HCT116 (cell line): ENCODE measurements at regions not wholly inside any gene's neighbourhood (a gene's known extent, or its start where the extent isn't known, plus 50 kb on each side); places are given as distances from the start of the nearest gene placed in this dataset.

Experiments
- ATAC-seq: fragments of 200-7000 bp; cut with Tn5 transposase; 2 replicates; pipeline ENCODE4 v1.9.1; 2020; ENCODE audit warnings: mild to moderate bottlenecking, moderate library complexity
- BruUV-seq: library from RNA; stranded (reverse); fragments of 400-500 nt; replicated peaks from 2 replicates; lab custom pipeline; 2021; lab: Mats Ljungman, UMichigan
- CTCF ChIA-PET: fragments of 300-600 bp; sonication (Branson Sonifier 250); formaldehyde crosslinking; loops from one replicate; lab custom pipeline; 2021; ENCODE audit warnings: antibody characterized with exemption; lab: Charles Lee
- POLR2A ChIA-PET: fragments of 300-600, 350-600 bp; sonication (Branson Sonifier 250); formaldehyde crosslinking; loops from one replicate; lab custom pipeline; 2021; ENCODE audit warnings: antibody characterized with exemption; lab: Charles Lee
- RAD21 ChIA-PET, 2 experiments: fragments of 300-600 bp; sonication (Branson Sonifier 250); formaldehyde crosslinking; loops; one replicate each; lab custom pipeline; 2023; ENCODE audit warnings: low total read pairs in 2 of 2; ENCODE audit not compliant: uncharacterized antibody in 2 of 2, unreplicated experiment in 2 of 2, low non-redundant PET in 1 of 2; lab: Charles Lee
- DNase-seq: peaks from one replicate; pipeline ENCODE4 v3.0.0-alpha.2; 2010; ENCODE audit warnings: low read depth, low spot score
- H2AFZ ChIP-seq: fragments of 200-600 bp; shearing (Covaris generic), sonication (generic); 2 replicates; pipeline ENCODE4 v1.6.1; 2017; ENCODE audit warnings: low read depth, mixed run types, mixed read lengths, antibody characterized with exemption, low read length; ENCODE audit not compliant: poor library complexity, severe bottlenecking
- H3K27ac ChIP-seq: 2 replicates; pipeline ENCODE4 v1.5.1; 2012; ENCODE audit warnings: low read depth, low read length
- H3K27me3 ChIP-seq: fragments of 200-600 bp; sonication (generic); 2 replicates; pipeline ENCODE4 v1.6.1; 2016; ENCODE audit warnings: mixed run types, low read length, mixed read lengths; ENCODE audit not compliant: insufficient read depth
- H3K36me3 ChIP-seq, 2 experiments: fragments of 200-500 bp in 1 of 2; fragments of 200-600 bp in 1 of 2; sonication (Bioruptor generic) in 1 of 2; sonication (generic) in 1 of 2; 2 replicates each; pipeline versions ENCODE4 v1.5.1 to v1.6.1; 2014 to 2016; ENCODE audit warnings: low read length in 2 of 2, inconsistent platforms in 1 of 2, mixed read lengths in 1 of 2, mixed run types in 1 of 2; ENCODE audit not compliant: insufficient read depth in 2 of 2, control insufficient read depth in 1 of 2
- H3K4me1 ChIP-seq, 2 experiments: fragments of 200-600 bp in 1 of 2; sonication (generic) in 1 of 2; 2 replicates each; pipeline versions ENCODE4 v1.5.1 to v1.6.1; 2012 to 2017; ENCODE audit warnings: low read length in 2 of 2, inconsistent platforms in 1 of 2, mild to moderate bottlenecking in 1 of 2, mixed read lengths in 1 of 2, mixed run types in 1 of 2, moderate library complexity in 1 of 2; ENCODE audit not compliant: insufficient read depth in 2 of 2, control insufficient read depth in 1 of 2
- H3K4me2 ChIP-seq: fragments of 200-600 bp; sonication (generic); 2 replicates; pipeline ENCODE4 v1.6.1; 2017; ENCODE audit warnings: mixed run types, low read length, mixed read lengths
- H3K4me3 ChIP-seq, 2 experiments: fragments of 200-600 bp in 1 of 2; sonication (generic) in 1 of 2; replicated peaks in 1 of 2; 2 replicates each; pipeline ENCODE4 v1.5.1; 2011 to 2016; ENCODE audit warnings: low read length in 2 of 2, control low read depth in 1 of 2, low read depth in 1 of 2, mild to moderate bottlenecking in 1 of 2, mixed read lengths in 1 of 2, mixed run types in 1 of 2
- H3K79me2 ChIP-seq: fragments of 200-600 bp; sonication (generic); 2 replicates; pipeline ENCODE4 v1.6.1; 2017; ENCODE audit warnings: mild to moderate bottlenecking, mixed run types, low read length, moderate library complexity, mixed read lengths; ENCODE audit not compliant: insufficient read depth
- H3K9ac ChIP-seq: fragments of 200-600 bp; sonication (generic); 2 replicates; pipeline ENCODE4 v1.6.1; 2016; ENCODE audit warnings: low read length, mixed read lengths
- H3K9me2 ChIP-seq: fragments of 200-600 bp; sonication (generic), shearing (Covaris generic); 2 replicates; pipeline ENCODE4 v1.6.1; 2017; ENCODE audit warnings: mixed run types, mild to moderate bottlenecking, moderate library complexity; ENCODE audit not compliant: insufficient read depth
- H3K9me3 ChIP-seq, 2 experiments: fragments of 200-500 bp in 1 of 2; fragments of 200-600 bp in 1 of 2; sonication (Bioruptor generic) in 1 of 2; sonication (generic) in 1 of 2; 2 replicates each; pipeline ENCODE4 v1.6.1; 2014 to 2017; ENCODE audit warnings: low read length in 2 of 2, mixed read lengths in 2 of 2, inconsistent platforms in 1 of 2, low read depth in 1 of 2, mild to moderate bottlenecking in 1 of 2, mixed run types in 1 of 2, moderate library complexity in 1 of 2; ENCODE audit not compliant: control insufficient read depth in 1 of 2, insufficient read depth in 1 of 2
- H4K20me1 ChIP-seq: fragments of 200-600 bp; sonication (generic), shearing (Covaris generic); 2 replicates; pipeline ENCODE4 v1.6.1; 2017; ENCODE audit warnings: mixed run types, mild to moderate bottlenecking, moderate library complexity; ENCODE audit not compliant: insufficient read depth
- ATF3 ChIP-seq: IDR thresholded peaks from 2 replicates; pipeline ENCODE4 v1.6.1; 2012
- CEBPB ChIP-seq: IDR thresholded peaks from 2 replicates; pipeline ENCODE4 v1.6.1; 2012; ENCODE audit warnings: low read depth
- EGR1 ChIP-seq: IDR thresholded peaks from 2 replicates; pipeline ENCODE4 v1.6.1; 2012; ENCODE audit warnings: low read depth
- FOSL1 ChIP-seq: IDR thresholded peaks from 2 replicates; pipeline ENCODE4 v1.6.1; 2012; ENCODE audit warnings: low read depth
- POLR2A ChIP-seq: IDR thresholded peaks from 2 replicates; pipeline ENCODE4 v1.7.0; 2011; ENCODE audit warnings: borderline replicate concordance; ENCODE audit not compliant: insufficient read depth, insufficient read length; ENCODE audit errors: extremely low read depth
- POLR2AphosphoS5 ChIP-seq: IDR thresholded peaks from 2 replicates; pipeline ENCODE4 v1.6.1; 2011; ENCODE audit warnings: mild to moderate bottlenecking, low read depth, low read length, moderate library complexity
- SIN3A ChIP-seq: IDR thresholded peaks from 2 replicates; pipeline ENCODE4 v1.6.1; 2012; ENCODE audit warnings: low read depth
- SP1 ChIP-seq: IDR thresholded peaks from 2 replicates; pipeline ENCODE4 v1.6.1; 2012; ENCODE audit warnings: low read depth
- SRF ChIP-seq: IDR thresholded peaks from 2 replicates; pipeline ENCODE4 v1.6.1; 2012; ENCODE audit warnings: low read depth
- TCF7L2 ChIP-seq: IDR thresholded peaks from 2 replicates; pipeline ENCODE4 v1.7.0; 2011; ENCODE audit warnings: borderline replicate concordance, inconsistent platforms; ENCODE audit not compliant: insufficient read depth, insufficient read length; ENCODE audit errors: extremely low read depth
- YY1 ChIP-seq: IDR thresholded peaks from 2 replicates; pipeline ENCODE4 v1.6.1; 2011; ENCODE audit warnings: low read length, low read depth, moderate library complexity, mild to moderate bottlenecking; ENCODE audit not compliant: insufficient replicate concordance; ENCODE audit errors: extremely low read depth
- ZBTB33 ChIP-seq: IDR thresholded peaks from 2 replicates; pipeline ENCODE4 v1.6.1; 2011; ENCODE audit warnings: mild to moderate bottlenecking, low read length, moderate library complexity; ENCODE audit not compliant: insufficient replicate concordance; ENCODE audit errors: extremely low read depth
- ZFX ChIP-seq: fragments of 450-650 bp; IDR thresholded peaks from 2 replicates; pipeline ENCODE4 v1.6.1; 2017
- ZNF274 ChIP-seq: fragments of 200-500 bp; sonication (Bioruptor generic); IDR thresholded peaks from 2 replicates; pipeline ENCODE4 v1.6.1; 2014; ENCODE audit warnings: mild to moderate bottlenecking, low read depth, low read length, inconsistent platforms
- intact Hi-C: fragments of 100-400 bp; cut with micrococcal nuclease; formaldehyde crosslinking; loops from 2 replicates; pipeline ENCODE4 v1.10.0; 2022

- TF ChIP-seq YY1 (no peak), POLR2AphosphoS5 (no peak)
Measured at GRCh38 chr6:25186919-25187318, 92.3 kb upstream of the CARMIL1 start (continued).

- intact Hi-C loops, result no loop called here
- Histone ChIP-seq H3K9me3 (no peaks in the 10 kb centered on the region), H3K9me2 (no peaks in the 10 kb centered on the region), H4K20me1 (no peaks in the 10 kb centered on the region), H3K4me3 (no peak overlapping the region), H3K79me2 (no peaks in the 10 kb centered on the region), H2AFZ (no peak overlapping the region), H3K9ac (no peak overlapping the region), H3K36me3 (no peaks in the 10 kb centered on the region), H3K4me2 (no peak overlapping the region), H3K27ac (no peak overlapping the region), H3K27me3 (no peaks in the 10 kb centered on the region), H3K4me1 (peaks cover 7 to 8% of the 10 kb centered on the region in 2 experiments)
- ATAC-seq (no peak), DNase-seq (no peak)
- RAD21 ChIA-PET, result no interaction called here
- BruUV-seq, result no TSS peak
- POLR2A ChIA-PET, result no interaction called here
- CTCF ChIA-PET, result no interaction called here
- TF ChIP-seq ZFX (no peak), FOSL1 (no peak), SP1 (no peak), TCF7L2 (no peak), SRF (no peak), SIN3A (no peak), EGR1 (no peak), ATF3 (no peak), ZBTB33 (no peak), POLR2A (no peak), ZNF274 (no peak), CEBPB (no peak)
Measured at GRCh38 chr6:25188232-25188631, 90.9 kb upstream of the CARMIL1 start.
